ENCODE measurements at regions not wholly inside any gene's neighbourhood (a gene's known extent, or its start where the extent isn't known, plus 50 kb on each side); places are given as distances from the start of the nearest gene placed in this dataset.

DNA sequence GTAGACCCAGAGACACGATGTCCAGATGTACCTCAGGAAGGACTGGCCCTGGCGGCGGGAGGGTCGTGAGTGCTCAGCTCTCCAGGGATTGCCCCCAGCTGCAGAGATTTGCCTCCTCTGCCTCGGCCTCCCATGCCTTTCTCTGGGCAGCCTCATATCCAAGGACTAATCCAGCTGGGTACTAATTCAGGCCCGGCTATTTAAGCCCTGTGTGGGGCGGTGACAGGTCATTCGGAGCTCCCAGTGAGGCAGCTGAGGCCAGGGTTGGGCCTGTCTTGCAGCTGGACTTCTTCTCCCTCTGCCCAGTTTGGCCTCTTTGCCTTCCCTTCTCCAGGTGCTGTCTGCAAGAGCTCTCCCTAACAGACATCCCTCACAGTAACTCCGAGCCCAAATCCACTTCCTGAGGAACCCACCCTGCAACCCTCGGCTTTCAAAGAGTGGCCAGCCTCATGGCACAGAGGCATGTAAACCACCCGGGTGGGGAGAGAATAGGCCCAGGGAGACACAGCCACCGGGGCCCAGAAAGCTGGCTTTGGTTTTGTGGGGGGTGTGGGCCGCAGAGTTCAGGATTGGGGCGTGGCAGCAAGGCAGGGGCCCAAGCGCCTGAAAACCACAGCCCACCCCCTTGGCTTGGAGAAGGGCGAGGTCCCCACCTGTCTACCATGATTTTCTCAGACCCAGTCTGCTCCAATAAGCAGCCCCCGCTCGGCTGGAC lies 85.8 kb downstream of the PPCDC start:
- Histone ChIP-seq H3K4me3 (ENCODE audit: low read length) (no peak overlapping the region), H2AFZ (ENCODE audit: low read depth, low read length) (no peak overlapping the region), H3K9ac (ENCODE audit: low read length) (no peak overlapping the region), H4K20me1 (ENCODE audit: insufficient read depth, low read length) (no peaks in the 10 kb centered on the region), H3K9me3 (ENCODE audit: insufficient read depth, low read length) (no peaks in the 10 kb centered on the region; the same call in 1 of the 2 replicates), H3K27me3 (ENCODE audit: low read depth, low read length) (peaks cover 59% of the 10 kb centered on the region), H3K36me3 (replicated peaks; ENCODE audit: low read depth, low read length) (no peaks in the 10 kb centered on the region), H3K79me2 (ENCODE audit: low read length) (no peaks in the 10 kb centered on the region), H3K4me1 (ENCODE audit: low read length) (peaks cover 78% of the 10 kb centered on the region), H3K27ac (ENCODE audit: low read length) (no peak overlapping the region), H3K4me2 (ENCODE audit: low read length) (peak overlapping the region; percentile 42)
- no peak for TF ChIP-seq EZH2phosphoT487 (IDR thresholded peaks at IDR 0.05; ENCODE audit: low read depth)
- no peak for TF ChIP-seq CTCF (IDR thresholded peaks at IDR 0.05; ENCODE audit: low read depth, low read length)

DNA sequence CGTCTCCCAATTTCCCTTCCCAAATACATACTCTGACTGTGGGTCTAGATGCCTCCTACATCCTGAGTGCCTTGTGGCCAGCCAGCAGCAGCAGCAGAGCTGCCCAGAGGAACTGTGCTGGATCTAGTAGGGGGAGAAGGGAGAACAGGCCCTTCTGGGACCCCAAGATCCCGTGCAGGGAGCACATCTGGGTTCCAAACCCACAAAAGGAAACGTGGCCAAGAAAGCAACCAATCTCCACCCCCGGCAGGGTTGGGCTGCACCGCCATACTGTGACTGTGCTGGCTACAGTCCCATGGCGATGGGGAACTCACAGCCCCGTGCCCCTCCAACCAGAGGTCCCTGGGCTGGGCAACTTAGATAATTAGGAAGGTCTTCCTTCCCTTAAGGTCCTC lies 86.3 kb downstream of the PPCDC start:
- Histone ChIP-seq H3K9me3 (ENCODE audit: insufficient read depth, low read length) (no peaks in the 10 kb centered on the region; the same call in 1 of the 2 replicates), H3K4me3 (ENCODE audit: low read length) (no peak overlapping the region), H2AFZ (ENCODE audit: low read depth, low read length) (no peak overlapping the region), H3K27me3 (ENCODE audit: low read depth, low read length) (peaks cover 58% of the 10 kb centered on the region), H3K27ac (ENCODE audit: low read length) (no peak overlapping the region), H3K4me2 (ENCODE audit: low read length) (no peak overlapping the region), H3K79me2 (ENCODE audit: low read length) (no peaks in the 10 kb centered on the region), H3K36me3 (replicated peaks; ENCODE audit: low read depth, low read length) (no peaks in the 10 kb centered on the region), H4K20me1 (ENCODE audit: insufficient read depth, low read length) (no peaks in the 10 kb centered on the region), H3K4me1 (ENCODE audit: low read length) (peaks cover 81% of the 10 kb centered on the region), H3K9ac (ENCODE audit: low read length) (no peak overlapping the region)
- TF ChIP-seq EZH2phosphoT487 (IDR thresholded peaks at IDR 0.05; ENCODE audit: low read depth) (no peak), CTCF (IDR thresholded peaks at IDR 0.05; ENCODE audit: low read depth, low read length) (no peak)

GRCh38 chr15:75112278-75112847 lies 89.0 kb downstream of the PPCDC start:
- peak overlapping the region; percentile 72 for H3K4me2 ChIP-seq (ENCODE audit: low read length)
- no peaks in the 10 kb centered on the region for H4K20me1 ChIP-seq (ENCODE audit: insufficient read depth, low read length)
- TF ChIP-seq EZH2phosphoT487 (IDR thresholded peaks at IDR 0.05; ENCODE audit: low read depth) (no peak), CTCF (IDR thresholded peaks at IDR 0.05; ENCODE audit: low read depth, low read length) (no peak)
- H3K9me3 ChIP-seq (ENCODE audit: insufficient read depth, low read length), result no peaks in the 10 kb centered on the region; the same call in 1 of the 2 replicates
- H3K4me1 ChIP-seq (ENCODE audit: low read length), result peaks cover 66% of the 10 kb centered on the region
- peaks cover 44% of the 10 kb centered on the region for H3K27me3 ChIP-seq (ENCODE audit: low read depth, low read length)
- H3K9ac ChIP-seq (ENCODE audit: low read length), result peak overlapping the region; percentile 41
- H3K4me3 ChIP-seq (ENCODE audit: low read length), result peak overlapping the region; percentile 64
- H3K36me3 ChIP-seq (replicated peaks; ENCODE audit: low read depth, low read length), result no peaks in the 10 kb centered on the region
- no peak overlapping the region for H2AFZ ChIP-seq (ENCODE audit: low read depth, low read length)
- no peaks in the 10 kb centered on the region for H3K79me2 ChIP-seq (ENCODE audit: low read length)
- H3K27ac ChIP-seq (ENCODE audit: low read length), result peak overlapping the region; percentile 81

GRCh38 chr15:75112848-75113492 lies 88.7 kb upstream of the C15orf39 start:
- H3K27me3 ChIP-seq (ENCODE audit: low read depth, low read length), result peaks cover 47% of the 10 kb centered on the region
- peak overlapping the region; percentile 72 for H3K4me2 ChIP-seq (ENCODE audit: low read length)
- peak overlapping the region; percentile 81 for H3K27ac ChIP-seq (ENCODE audit: low read length)
- H3K36me3 ChIP-seq (replicated peaks; ENCODE audit: low read depth, low read length), result no peaks in the 10 kb centered on the region
- no peaks in the 10 kb centered on the region for H3K79me2 ChIP-seq (ENCODE audit: low read length)
- peak overlapping the region; percentile 64 for H3K4me3 ChIP-seq (ENCODE audit: low read length)
- peak overlapping the region; percentile 41 for H3K9ac ChIP-seq (ENCODE audit: low read length)
- H3K4me1 ChIP-seq (ENCODE audit: low read length), result peaks cover 63% of the 10 kb centered on the region
- H2AFZ ChIP-seq (ENCODE audit: low read depth, low read length), result no peak overlapping the region
- H4K20me1 ChIP-seq (ENCODE audit: insufficient read depth, low read length), result no peaks in the 10 kb centered on the region
- no peak for TF ChIP-seq CTCF (IDR thresholded peaks at IDR 0.05; ENCODE audit: low read depth, low read length)
- TF ChIP-seq EZH2phosphoT487 (IDR thresholded peaks at IDR 0.05; ENCODE audit: low read depth), result peak; percentile 81; the same call in 1 of the 2 replicates
- H3K9me3 ChIP-seq (ENCODE audit: insufficient read depth, low read length), result no peaks in the 10 kb centered on the region; the same call in 1 of the 2 replicates
